ENCODE measurements at regions not wholly inside any gene's neighbourhood (a gene's known extent, or its start where the extent isn't known, plus 50 kb on each side); places are given as distances from the start of the nearest gene placed in this dataset.

DNA sequence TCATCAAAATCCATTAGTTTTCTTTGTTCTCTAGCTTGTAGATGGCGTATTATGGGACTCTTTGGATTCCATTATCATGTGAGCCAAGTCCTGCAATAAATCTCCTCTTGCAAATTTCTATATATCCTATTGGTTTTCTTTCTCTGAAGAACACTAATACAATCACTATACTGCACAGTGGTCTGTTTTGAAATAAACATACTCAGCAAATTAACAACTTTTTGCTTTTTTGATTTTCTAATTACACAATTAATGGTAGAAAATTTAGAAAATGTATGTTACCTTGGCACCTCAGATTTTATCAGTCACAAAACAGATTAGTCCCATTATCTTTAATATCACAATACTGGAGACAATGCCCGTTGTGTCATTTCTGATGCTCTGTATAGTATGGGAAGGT is 513.2 kb upstream of the MIS18BP1 start:
- intact Hi-C loops (cut with micrococcal nuclease): no loop called here
- ATAC-seq (ENCODE audit: low read depth): no peak

More for the DNA sequence above, 513.2 kb upstream of the MIS18BP1 start:
- DNase-seq: no peak
- Histone ChIP-seq H3K18ac (ENCODE audit: low read depth, low read length) (no peak overlapping the region), H3K79me1 (ENCODE audit: low read depth in 1 of 2, low read length in 2 of 2) (no peaks in the 10 kb centered on the region), H3K27me3 (ENCODE audit: control insufficient read depth, insufficient read depth, low read length) (no peaks in the 10 kb centered on the region), H2BK20ac (ENCODE audit: low read depth, low read length) (no peak overlapping the region), H2BK15ac (ENCODE audit: low read depth, low read length) (no peak overlapping the region), H3K9ac (ENCODE audit: low read depth, low read length) (no peak overlapping the region), H3K4ac (ENCODE audit: low read depth, low read length) (no peak overlapping the region), H3K14ac (replicated peaks; ENCODE audit: low read depth, low read length) (no peak overlapping the region), H3K4me1 (ENCODE audit: control insufficient read depth, insufficient read depth, low read length) (no peaks in the 10 kb centered on the region), H2AFZ (replicated peaks; ENCODE audit: low read length, poor library complexity) (no peak overlapping the region), H3K27ac (ENCODE audit: insufficient read depth, low read length) (no peak overlapping the region), H2AK9ac (replicated peaks; ENCODE audit: low read depth, low read length, poor library complexity) (no peak overlapping the region), H4K91ac (ENCODE audit: insufficient read depth, low read depth, low read length) (no peak overlapping the region), H2BK120ac (ENCODE audit: low read depth, low read length) (no peak overlapping the region), H3K56ac (ENCODE audit: extremely low read depth, insufficient read depth, low read length) (no peak overlapping the region), H3K9me1 (ENCODE audit: insufficient read depth, low read length) (no peaks in the 10 kb centered on the region), H3K4me2 (ENCODE audit: low read depth, low read length) (no peak overlapping the region), H2AK5ac (ENCODE audit: low read depth, low read length) (no peak overlapping the region), H4K5ac (ENCODE audit: low read depth, low read length) (no peak overlapping the region), H3K23ac (ENCODE audit: low read depth, low read length) (no peak overlapping the region), H3K4me3 (ENCODE audit: insufficient read depth, low read depth, low read length) (no peak overlapping the region), H4K8ac (ENCODE audit: low read depth in 2 of 2, low read length in 2 of 2) (no peak overlapping the region), H2BK5ac (ENCODE audit: low read depth, low read length, poor library complexity, severe bottlenecking) (no peak overlapping the region), H4K20me1 (ENCODE audit: insufficient read depth, low read length) (no peaks in the 10 kb centered on the region), H3K36me3 (ENCODE audit: control insufficient read depth, insufficient read depth, low read length) (no peaks in the 10 kb centered on the region), H3K9me3 (ENCODE audit: control insufficient read depth, insufficient read depth, low read length) (peaks cover 2% of the 10 kb centered on the region; the same call in 1 of the 2 replicates)
- CTCF ChIA-PET: no interaction called here
- POLR2A ChIA-PET (ENCODE audit: unreplicated experiment): no interaction called here
- WGBS, 2 experiments (ENCODE audit: extremely low coverage in 2 of 2, insufficient read length in 1 of 2): no CpG with 5 or more reads among the region's 2 CpGs
- no TSS peak for BruUV-seq (replicated peaks)
- in situ Hi-C loops (cut with MboI; ENCODE audit: low sequenced_read_pairs) (no loop called here), dilution Hi-C loops (cut with HindIII; ENCODE audit: low sequenced_read_pairs, unreplicated experiment) (no loop called here)
- TF ChIP-seq, protein P1, sequence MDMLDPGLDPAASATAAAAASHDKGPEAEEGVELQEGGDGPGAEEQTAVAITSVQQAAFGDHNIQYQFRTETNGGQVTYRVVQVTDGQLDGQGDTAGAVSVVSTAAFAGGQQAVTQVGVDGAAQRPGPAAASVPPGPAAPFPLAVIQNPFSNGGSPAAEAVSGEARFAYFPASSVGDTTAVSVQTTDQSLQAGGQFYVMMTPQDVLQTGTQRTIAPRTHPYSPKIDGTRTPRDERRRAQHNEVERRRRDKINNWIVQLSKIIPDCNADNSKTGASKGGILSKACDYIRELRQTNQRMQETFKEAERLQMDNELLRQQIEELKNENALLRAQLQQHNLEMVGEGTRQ (IDR thresholded peaks at IDR 0.05; ENCODE audit: low read depth, low read length): no peak
- TF ChIP-seq FOS (IDR thresholded peaks at IDR 0.05; ENCODE audit: low read depth, low read length) (no peak), POLR2A (IDR thresholded peaks at IDR 0.05; ENCODE audit: low read depth, low read length) (no peak), RFX5 (IDR thresholded peaks at IDR 0.05; ENCODE audit: low read depth, low read length) (no peak), CEBPB (IDR thresholded peaks at IDR 0.05; ENCODE audit: low read depth, low read length) (no peak), SMC3 (IDR thresholded peaks at IDR 0.05; ENCODE audit: low read depth, low read length) (no peak), MAFK (IDR thresholded peaks at IDR 0.05; ENCODE audit: low read depth, low read length) (peak; percentile 57)
- TF ChIP-seq, protein P2, sequence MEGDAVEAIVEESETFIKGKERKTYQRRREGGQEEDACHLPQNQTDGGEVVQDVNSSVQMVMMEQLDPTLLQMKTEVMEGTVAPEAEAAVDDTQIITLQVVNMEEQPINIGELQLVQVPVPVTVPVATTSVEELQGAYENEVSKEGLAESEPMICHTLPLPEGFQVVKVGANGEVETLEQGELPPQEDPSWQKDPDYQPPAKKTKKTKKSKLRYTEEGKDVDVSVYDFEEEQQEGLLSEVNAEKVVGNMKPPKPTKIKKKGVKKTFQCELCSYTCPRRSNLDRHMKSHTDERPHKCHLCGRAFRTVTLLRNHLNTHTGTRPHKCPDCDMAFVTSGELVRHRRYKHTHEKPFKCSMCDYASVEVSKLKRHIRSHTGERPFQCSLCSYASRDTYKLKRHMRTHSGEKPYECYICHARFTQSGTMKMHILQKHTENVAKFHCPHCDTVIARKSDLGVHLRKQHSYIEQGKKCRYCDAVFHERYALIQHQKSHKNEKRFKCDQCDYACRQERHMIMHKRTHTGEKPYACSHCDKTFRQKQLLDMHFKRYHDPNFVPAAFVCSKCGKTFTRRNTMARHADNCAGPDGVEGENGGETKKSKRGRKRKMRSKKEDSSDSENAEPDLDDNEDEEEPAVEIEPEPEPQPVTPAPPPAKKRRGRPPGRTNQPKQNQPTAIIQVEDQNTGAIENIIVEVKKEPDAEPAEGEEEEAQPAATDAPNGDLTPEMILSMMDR (conservative IDR thresholded peaks at IDR 0.05; ENCODE audit: low read depth, low read length): no peak
